SK-N-SH treated with all-trans-retinoic acid at 6 μM for 48 hours (cell line): ENCODE measurements at regions not wholly inside any gene's neighbourhood (a gene's known extent, or its start where the extent isn't known, plus 50 kb on each side); places are given as distances from the start of the nearest gene placed in this dataset.

Experiments
- CSDC2 ChIP-seq: fragments of 250-450 bp; sonication (Bioruptor Pico); IDR thresholded peaks from 2 replicates; pipeline ENCODE4 v1.5.0; 2020; ENCODE audit warnings: mild to moderate bottlenecking, moderate library complexity
- ESRRG ChIP-seq: fragments of 250-450 bp; sonication (Bioruptor Pico); IDR thresholded peaks from 2 replicates; pipeline ENCODE4 v1.6.1; 2021; ENCODE audit warnings: mild to moderate bottlenecking
- GLIS3 ChIP-seq: fragments of 250-450 bp; sonication (Bioruptor Pico); IDR thresholded peaks from 2 replicates; pipeline ENCODE4 v1.5.0; 2020; ENCODE audit warnings: mild to moderate bottlenecking, moderate library complexity
- PATZ1 ChIP-seq: fragments of 250-450 bp; sonication (Bioruptor Pico); IDR thresholded peaks from 2 replicates; pipeline ENCODE4 v1.8.0; 2020; ENCODE audit warnings: mild to moderate bottlenecking, moderate library complexity, borderline replicate concordance
- RARB ChIP-seq: fragments of 250-450 bp; sonication (Bioruptor Pico); IDR thresholded peaks from 2 replicates; pipeline ENCODE4 v1.8.0; 2021; ENCODE audit warnings: mild to moderate bottlenecking, moderate library complexity
- TOX ChIP-seq: fragments of 250-450 bp; sonication (Bioruptor Pico); IDR thresholded peaks from 2 replicates; pipeline ENCODE4 v1.8.0; 2021; ENCODE audit warnings: mild to moderate bottlenecking, moderate library complexity, borderline replicate concordance
- ZC3H10 ChIP-seq: fragments of 250-450 bp; sonication (Bioruptor Pico); IDR thresholded peaks from 2 replicates; pipeline ENCODE4 v1.5.1; 2021; ENCODE audit warnings: mild to moderate bottlenecking, moderate library complexity
- ZNF70 ChIP-seq: fragments of 450-650 bp; formaldehyde crosslinking; IDR thresholded peaks from 2 replicates; pipeline ENCODE4 v1.5.0; 2020; ENCODE audit warnings: mild to moderate bottlenecking, moderate library complexity

DNA sequence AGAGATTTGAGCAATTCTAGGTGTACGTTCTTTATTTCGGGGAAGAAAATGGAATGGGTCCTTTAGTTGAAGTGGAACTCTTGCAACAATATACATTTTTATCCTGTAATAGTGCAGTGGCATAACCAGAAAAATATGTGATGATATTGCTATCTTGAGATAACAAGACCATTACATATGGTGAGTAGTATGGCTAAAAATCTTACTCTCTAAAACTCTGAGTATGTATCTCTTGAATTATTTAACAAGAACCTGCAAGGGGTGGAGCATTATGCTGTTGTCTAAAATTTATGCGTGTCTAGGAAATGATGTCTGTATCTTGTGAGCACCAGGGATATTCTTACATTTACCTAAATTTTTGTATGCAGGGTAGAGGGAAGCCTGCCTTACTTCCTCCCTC, 68.4 kb upstream of the SLC4A10 start:
- TF ChIP-seq RARB (CRISPR knock-in tag) (no peak), GLIS3 (no peak), ZNF70 (CRISPR knock-in tag) (no peak), ZC3H10 (CRISPR knock-in tag) (no peak), CSDC2 (no peak), ESRRG (CRISPR knock-in tag) (no peak), TOX (CRISPR knock-in tag) (no peak), PATZ1 (no peak)
